CD4-positive, alpha-beta memory T cell (primary cell): ENCODE measurements at regions not wholly inside any gene's neighbourhood (a gene's known extent, or its start where the extent isn't known, plus 50 kb on each side); places are given as distances from the start of the nearest gene placed in this dataset.

Source experiments
- CTCF ChIA-PET: fragments of 350-600 bp; sonication (Branson Sonifier 250); formaldehyde crosslinking; loops from one replicate; lab custom pipeline; 2021; ENCODE audit warnings: inconsistent platforms; ENCODE audit not compliant: partially characterized antibody; lab: Charles Lee
- POLR2A ChIA-PET: fragments of 350-600 bp; sonication (Branson Sonifier 250); formaldehyde crosslinking; loops from one replicate; lab custom pipeline; 2021; ENCODE audit not compliant: partially characterized antibody; lab: Charles Lee
- DNase-seq, 5 donors: peaks; one replicate each; pipeline versions ENCODE4 v3.0.0 to v3.0.0-alpha.2; 2020 to 2022; ENCODE audit warnings: mixed read lengths in 1 of 5
- H3K27ac ChIP-seq: one replicate; pipeline ENCODE4 v1.7.0; 2013; ENCODE audit warnings: low read depth, low read length
- H3K27me3 ChIP-seq: 2 replicates; pipeline ENCODE4 v1.7.0; 2013; ENCODE audit warnings: mild to moderate bottlenecking, low read length, moderate library complexity; ENCODE audit not compliant: insufficient read depth
- H3K36me3 ChIP-seq: 2 replicates; pipeline ENCODE4 v1.7.0; 2013; ENCODE audit warnings: mild to moderate bottlenecking, low read length, moderate library complexity; ENCODE audit not compliant: insufficient read depth
- H3K4me1 ChIP-seq: 2 replicates; pipeline ENCODE4 v1.7.0; 2013; ENCODE audit warnings: mild to moderate bottlenecking, low read length, moderate library complexity; ENCODE audit not compliant: insufficient read depth
- H3K4me3 ChIP-seq, 2 donors: one replicate each; pipeline ENCODE4 v1.7.0; 2013; ENCODE audit warnings: low read length in 2 of 2, mild to moderate bottlenecking in 1 of 2
- H3K9me3 ChIP-seq, 2 donors: one replicate each; pipeline ENCODE4 v1.7.0; 2013; ENCODE audit warnings: low read length in 2 of 2, control low read depth in 1 of 2; ENCODE audit not compliant: control insufficient read depth in 1 of 2
- H3K27ac Mint-ChIP-seq, 7 donors: one replicate each; pipeline ENCODE4 v1.8.0; 2020 to 2021; ENCODE audit warnings: mixed read lengths in 7 of 7, mild to moderate bottlenecking in 6 of 7, inconsistent platforms in 3 of 7, moderate library complexity in 3 of 7
- H3K27me3 Mint-ChIP-seq, 2 donors: one replicate each; pipeline ENCODE4 v1.8.0; 2020 to 2021; ENCODE audit warnings: mixed read lengths in 2 of 2
- H3K36me3 Mint-ChIP-seq, 2 donors: one replicate each; pipeline ENCODE4 v1.8.0; 2020 to 2021; ENCODE audit warnings: mixed read lengths in 2 of 2, inconsistent platforms in 1 of 2, mild to moderate bottlenecking in 1 of 2
- H3K4me1 Mint-ChIP-seq, 4 donors: one replicate each; pipeline ENCODE4 v1.8.0; 2020 to 2021; ENCODE audit warnings: mixed read lengths in 4 of 4, mild to moderate bottlenecking in 1 of 4
- H3K4me3 Mint-ChIP-seq, 8 donors: one replicate each; pipeline ENCODE4 v1.8.0; 2020 to 2021; ENCODE audit warnings: mixed read lengths in 8 of 8, mild to moderate bottlenecking in 7 of 8, moderate library complexity in 6 of 8, inconsistent platforms in 3 of 8
- H3K9me3 Mint-ChIP-seq, 8 donors: one replicate each; pipeline ENCODE4 v1.8.0; 2020 to 2021; ENCODE audit warnings: mixed read lengths in 8 of 8, mild to moderate bottlenecking in 5 of 8, inconsistent platforms in 3 of 8, moderate library complexity in 1 of 8
- intact Hi-C: fragments of 100-400 bp; cut with micrococcal nuclease; formaldehyde crosslinking; loops from one replicate; pipeline ENCODE4 v1.15.1; 2023

GRCh38 chr1:96095849-96096612 lies 625.6 kb upstream of the PTBP2 start:
- no peaks in the 10 kb centered on the region for H3K36me3 Mint-ChIP-seq
- ChIA-PET CTCF (no interaction called here), POLR2A (no interaction called here)
- Histone ChIP-seq H3K4me3 (no peak overlapping the region), H3K27ac (no peak overlapping the region), H3K27me3 (no peaks in the 10 kb centered on the region), H3K36me3 (no peaks in the 10 kb centered on the region), H3K4me1 (no peaks in the 10 kb centered on the region), H3K9me3 (no peaks in the 10 kb centered on the region)
- intact Hi-C loops: no loop called here
- H3K27ac Mint-ChIP-seq: no peak overlapping the region
- no peaks in the 10 kb centered on the region for H3K4me1 Mint-ChIP-seq
- no peak for DNase-seq
- no peaks in the 10 kb centered on the region for H3K27me3 Mint-ChIP-seq
- H3K9me3 Mint-ChIP-seq: peaks cover 0 to 5% (median under 1%) of the 10 kb centered on the region in 8 donors
- no peak overlapping the region for H3K4me3 Mint-ChIP-seq

- Histone ChIP-seq H3K4me3 (no peak overlapping the region), H3K36me3 (no peaks in the 10 kb centered on the region), H3K27ac (no peak overlapping the region), H3K4me1 (no peaks in the 10 kb centered on the region), H3K9me3 (no peaks in the 10 kb centered on the region), H3K27me3 (no peaks in the 10 kb centered on the region)
- H3K27me3 Mint-ChIP-seq: no peaks in the 10 kb centered on the region
- no peaks in the 10 kb centered on the region for H3K4me1 Mint-ChIP-seq
- H3K27ac Mint-ChIP-seq: no peak overlapping the region
- CTCF ChIA-PET: no interaction called here
- POLR2A ChIA-PET: no interaction called here
- DNase-seq: no peak
- H3K9me3 Mint-ChIP-seq: peaks cover 0 to 7% (median under 1%) of the 10 kb centered on the region in 8 donors
- H3K36me3 Mint-ChIP-seq: no peaks in the 10 kb centered on the region
- no peak overlapping the region for H3K4me3 Mint-ChIP-seq
- intact Hi-C loops: no loop called here
Observed at GRCh38 chr1:96096613-96097321, 624.8 kb upstream of the PTBP2 start.

- ChIA-PET CTCF (interaction anchor here (1.2 to 1.3 kb wide), 2 partner anchors 12 to 13 kb away, joined by 3 read pairs; no protein-coding TSS in a partner anchor), POLR2A (no interaction called here)
- H3K36me3 Mint-ChIP-seq: no peaks in the 10 kb centered on the region
- H3K27me3 ChIP-seq: no peaks in the 10 kb centered on the region
- no peak overlapping the region for H3K4me3 ChIP-seq
- no peak overlapping the region for H3K4me3 Mint-ChIP-seq
- H3K4me1 Mint-ChIP-seq: no peaks in the 10 kb centered on the region
- peaks cover 0 to 8% (median 2%) of the 10 kb centered on the region in 8 donors for H3K9me3 Mint-ChIP-seq
- DNase-seq: no peak
- H3K27me3 Mint-ChIP-seq: no peaks in the 10 kb centered on the region
- no peak overlapping the region for H3K27ac Mint-ChIP-seq
- intact Hi-C loops: no loop called here
- no peaks in the 10 kb centered on the region for H3K4me1 ChIP-seq
- no peaks in the 10 kb centered on the region for H3K9me3 ChIP-seq
- no peak overlapping the region for H3K27ac ChIP-seq
- H3K36me3 ChIP-seq: no peaks in the 10 kb centered on the region
Observed at GRCh38 chr1:96104506-96104905, 617.1 kb upstream of the PTBP2 start.

- CTCF ChIA-PET: interaction anchor here (1.2 to 1.3 kb wide), 2 partner anchors 12 to 13 kb away, joined by 3 read pairs; no protein-coding TSS in a partner anchor
- DNase-seq: no peak
- Mint-ChIP-seq H3K4me1 (no peaks in the 10 kb centered on the region), H3K9me3 (peaks cover 0 to 6% (median 2%) of the 10 kb centered on the region in 8 donors), H3K4me3 (no peak overlapping the region), H3K27ac (no peak overlapping the region), H3K27me3 (no peaks in the 10 kb centered on the region), H3K36me3 (no peaks in the 10 kb centered on the region)
- POLR2A ChIA-PET: no interaction called here
- Histone ChIP-seq H3K27ac (no peak overlapping the region), H3K27me3 (no peaks in the 10 kb centered on the region), H3K9me3 (no peaks in the 10 kb centered on the region), H3K4me1 (no peaks in the 10 kb centered on the region), H3K4me3 (no peak overlapping the region), H3K36me3 (no peaks in the 10 kb centered on the region)
- intact Hi-C loops: no loop called here
Observed at GRCh38 chr1:96104906-96105305, 616.7 kb upstream of the PTBP2 start.

- Mint-ChIP-seq H3K4me3 (no peak overlapping the region), H3K27ac (peak overlapping the region in 1 of 7 donors; percentile 23), H3K9me3 (peaks cover 0 to 2% (median 0%) of the 10 kb centered on the region in 8 donors), H3K36me3 (no peaks in the 10 kb centered on the region), H3K4me1 (no peaks in the 10 kb centered on the region), H3K27me3 (no peaks in the 10 kb centered on the region)
- DNase-seq: no peak
- Histone ChIP-seq H3K27ac (no peak overlapping the region), H3K27me3 (no peaks in the 10 kb centered on the region), H3K36me3 (no peaks in the 10 kb centered on the region), H3K4me1 (no peaks in the 10 kb centered on the region), H3K9me3 (no peaks in the 10 kb centered on the region), H3K4me3 (no peak overlapping the region)
- POLR2A ChIA-PET: no interaction called here
- CTCF ChIA-PET: interaction anchor here (1.0 to 1.4 kb wide), 2 partner anchors 12 to 14 kb away, joined by 3 read pairs; no protein-coding TSS in a partner anchor
- intact Hi-C loops: no loop called here
Observed at GRCh38 chr1:96116731-96117130, 604.9 kb upstream of the PTBP2 start.

- no peak overlapping the region for H3K4me3 ChIP-seq
- no peak for DNase-seq
- CTCF ChIA-PET: interaction anchor here (1.2 kb wide), 1 partner anchor 14 kb away, joined by 3 read pairs; no protein-coding TSS in a partner anchor
- Mint-ChIP-seq H3K4me1 (no peaks in the 10 kb centered on the region), H3K9me3 (peaks cover 0 to 6% (median 3%) of the 10 kb centered on the region in 8 donors), H3K27ac (no peak overlapping the region), H3K4me3 (no peak overlapping the region), H3K27me3 (no peaks in the 10 kb centered on the region), H3K36me3 (no peaks in the 10 kb centered on the region)
- POLR2A ChIA-PET: no interaction called here
- H3K36me3 ChIP-seq: no peaks in the 10 kb centered on the region
- H3K4me1 ChIP-seq: no peaks in the 10 kb centered on the region
- no peaks in the 10 kb centered on the region for H3K27me3 ChIP-seq
- H3K9me3 ChIP-seq: no peaks in the 10 kb centered on the region
- intact Hi-C loops: no loop called here
- no peak overlapping the region for H3K27ac ChIP-seq
Observed at GRCh38 chr1:96130432-96130831, 591.2 kb upstream of the PTBP2 start.

GRCh38 chr1:96144636-96145035 lies 576.9 kb upstream of the PTBP2 start:
- CTCF ChIA-PET: no interaction called here
- no peaks in the 10 kb centered on the region for H3K36me3 Mint-ChIP-seq
- H3K27me3 ChIP-seq: no peaks in the 10 kb centered on the region
- no peak overlapping the region for H3K27ac Mint-ChIP-seq
- intact Hi-C loops: no loop called here
- H3K4me1 ChIP-seq: no peaks in the 10 kb centered on the region
- no peak overlapping the region for H3K27ac ChIP-seq
- H3K9me3 ChIP-seq: no peaks in the 10 kb centered on the region
- no peaks in the 10 kb centered on the region for H3K4me1 Mint-ChIP-seq
- DNase-seq: no peak
- no peak overlapping the region for H3K4me3 Mint-ChIP-seq
- H3K9me3 Mint-ChIP-seq: peaks cover 0 to 17% (median 10%) of the 10 kb centered on the region in 8 donors
- no peak overlapping the region for H3K4me3 ChIP-seq
- POLR2A ChIA-PET: no interaction called here
- no peaks in the 10 kb centered on the region for H3K27me3 Mint-ChIP-seq
- no peaks in the 10 kb centered on the region for H3K36me3 ChIP-seq
